H9 (cell line): ENCODE measurements at regions not wholly inside any gene's neighbourhood (a gene's known extent, or its start where the extent isn't known, plus 50 kb on each side); places are given as distances from the start of the nearest gene placed in this dataset.

Experiments
- DNase-seq: peaks from one replicate; pipeline ENCODE4 v3.0.0-alpha.2; 2017
- H2AFZ ChIP-seq: one replicate; pipeline ENCODE4 v1.6.1; 2013; ENCODE audit warnings: mild to moderate bottlenecking, low read length, control low read depth, moderate library complexity
- H2AK5ac ChIP-seq: 2 replicates; pipeline ENCODE4 v1.6.1; 2013; ENCODE audit warnings: low read length, control low read depth, mixed read lengths; ENCODE audit not compliant: insufficient read length
- H2BK120ac ChIP-seq: one replicate; pipeline ENCODE4 v1.6.1; 2013; ENCODE audit warnings: low read depth, mild to moderate bottlenecking, low read length, control low read depth, inconsistent platforms; ENCODE audit not compliant: poor library complexity, severe bottlenecking
- H2BK12ac ChIP-seq: 2 replicates; pipeline ENCODE4 v1.6.1; 2013; ENCODE audit warnings: low read length, control low read depth, mixed read lengths, low read depth; ENCODE audit not compliant: insufficient read length
- H2BK15ac ChIP-seq: 2 replicates; pipeline ENCODE4 v1.6.1; 2013; ENCODE audit warnings: low read depth, low read length, control low read depth
- H2BK20ac ChIP-seq: one replicate; pipeline ENCODE4 v1.6.1; 2013; ENCODE audit warnings: low read depth, mild to moderate bottlenecking, low read length, control low read depth, inconsistent platforms; ENCODE audit not compliant: poor library complexity, severe bottlenecking
- H2BK5ac ChIP-seq: 2 replicates; pipeline ENCODE4 v1.6.1; 2013; ENCODE audit warnings: low read length, control low read depth, mixed read lengths; ENCODE audit not compliant: insufficient read length
- H3K14ac ChIP-seq: 2 replicates; pipeline ENCODE4 v1.6.1; 2013; ENCODE audit warnings: low read length, control low read depth; ENCODE audit not compliant: insufficient read depth
- H3K18ac ChIP-seq: 2 replicates; pipeline ENCODE4 v1.6.1; 2013; ENCODE audit warnings: low read depth, mild to moderate bottlenecking, mixed read lengths, low read length, control low read depth; ENCODE audit not compliant: insufficient read length
- H3K23ac ChIP-seq: 2 replicates; pipeline ENCODE4 v1.6.1; 2013; ENCODE audit warnings: low read length, control low read depth, mixed read lengths, low read depth; ENCODE audit not compliant: insufficient read length
- H3K23me2 ChIP-seq: 2 replicates; pipeline ENCODE4 v1.6.1; 2013; ENCODE audit warnings: low read depth, mild to moderate bottlenecking, mixed read lengths, low read length, control low read depth; ENCODE audit not compliant: insufficient read length, poor library complexity, severe bottlenecking
- H3K27ac ChIP-seq: 2 replicates; pipeline ENCODE4 v1.5.1; 2013; ENCODE audit warnings: low read length, control low read depth, mixed read lengths, low read depth; ENCODE audit not compliant: insufficient read length
- H3K27me3 ChIP-seq: 2 replicates; pipeline ENCODE4 v1.6.1; 2013; ENCODE audit warnings: low read length, control low read depth, inconsistent platforms; ENCODE audit not compliant: insufficient read depth
- H3K4ac ChIP-seq: 2 replicates; pipeline ENCODE4 v1.6.1; 2013; ENCODE audit warnings: low read depth, mild to moderate bottlenecking, control low read depth, inconsistent platforms, low read length, moderate library complexity
- H3K4me1 ChIP-seq: 2 replicates; pipeline ENCODE4 v1.6.1; 2013; ENCODE audit warnings: low read length, control low read depth, inconsistent platforms; ENCODE audit not compliant: insufficient read depth
- H3K4me2 ChIP-seq: 2 replicates; pipeline ENCODE4 v1.6.1; 2013; ENCODE audit warnings: low read length, control low read depth, mixed read lengths; ENCODE audit not compliant: insufficient read length, insufficient read depth
- H3K56ac ChIP-seq: 2 replicates; pipeline ENCODE4 v1.6.1; 2013; ENCODE audit warnings: low read depth, mild to moderate bottlenecking, mixed read lengths, low read length, control low read depth; ENCODE audit not compliant: insufficient read length
- H3K79me1 ChIP-seq: 2 replicates; pipeline ENCODE4 v1.6.1; 2013; ENCODE audit warnings: low read depth, mild to moderate bottlenecking, moderate library complexity, low read length, control low read depth, inconsistent platforms; ENCODE audit not compliant: insufficient read depth, poor library complexity, severe bottlenecking
- H3K79me2 ChIP-seq: 2 replicates; pipeline ENCODE4 v1.6.1; 2013; ENCODE audit warnings: low read length, control low read depth, inconsistent platforms; ENCODE audit not compliant: insufficient read depth
- H3K9ac ChIP-seq: 2 replicates; pipeline ENCODE4 v1.6.1; 2013; ENCODE audit warnings: low read length, control low read depth, mixed read lengths; ENCODE audit not compliant: insufficient read length; ENCODE audit errors: extremely low read depth
- H3K9me3 ChIP-seq: one replicate; pipeline ENCODE4 v1.6.1; 2013; ENCODE audit warnings: low read depth, low read length, inconsistent platforms; ENCODE audit not compliant: control insufficient read depth
- H3T11ph ChIP-seq: one replicate; pipeline ENCODE4 v1.6.1; 2013; ENCODE audit warnings: mild to moderate bottlenecking, low read length, control low read depth, inconsistent platforms
- H4K20me1 ChIP-seq: one replicate; pipeline ENCODE4 v1.6.1; 2013; ENCODE audit not compliant: control insufficient read depth, insufficient read length, insufficient read depth
- H4K5ac ChIP-seq: 2 replicates; pipeline ENCODE4 v1.6.1; 2013; ENCODE audit warnings: low read depth, mild to moderate bottlenecking, mixed read lengths, low read length, control low read depth; ENCODE audit not compliant: insufficient read length
- H4K8ac ChIP-seq: replicated peaks from 2 replicates; pipeline ENCODE4 v1.6.1; 2013; ENCODE audit warnings: low read length, control low read depth, mixed read lengths, low read depth; ENCODE audit not compliant: insufficient read length
- H4K91ac ChIP-seq: 2 replicates; pipeline ENCODE4 v1.6.1; 2013; ENCODE audit warnings: low read depth, mild to moderate bottlenecking, moderate library complexity, mixed read lengths, low read length, control low read depth; ENCODE audit not compliant: insufficient read length
- H3K27ac Mint-ChIP-seq, 3 experiments: 2 replicates in 2 of 3; 3 replicates in 1 of 3; pipeline ENCODE4 v1.8.0; 2020 to 2021; ENCODE audit warnings: mixed read lengths in 3 of 3, mild to moderate bottlenecking in 1 of 3, moderate library complexity in 1 of 3
- H3K27me3 Mint-ChIP-seq: 2 replicates; pipeline ENCODE4 v1.8.0; 2021; ENCODE audit warnings: low read depth, mild to moderate bottlenecking, moderate library complexity, mixed read lengths
- H3K36me3 Mint-ChIP-seq, 3 experiments: 2 replicates in 2 of 3; 3 replicates in 1 of 3; pipeline ENCODE4 v1.8.0; 2020 to 2021; ENCODE audit warnings: low read depth in 3 of 3, mixed read lengths in 3 of 3; ENCODE audit not compliant: insufficient read depth in 1 of 3
- H3K4me1 Mint-ChIP-seq, 2 experiments: 2 replicates each; pipeline ENCODE4 v1.8.0; 2020; ENCODE audit warnings: mixed read lengths in 2 of 2
- H3K4me3 Mint-ChIP-seq, 2 experiments: 2 replicates in 1 of 2; 3 replicates in 1 of 2; pipeline ENCODE4 v1.8.0; 2020 to 2021; ENCODE audit warnings: mild to moderate bottlenecking in 2 of 2, mixed read lengths in 2 of 2, moderate library complexity in 1 of 2
- H3K9me3 Mint-ChIP-seq, 2 experiments: 2 replicates in 1 of 2; 3 replicates in 1 of 2; pipeline ENCODE4 v1.8.0; 2020; ENCODE audit warnings: mild to moderate bottlenecking in 2 of 2, mixed read lengths in 2 of 2, moderate library complexity in 1 of 2
- CTCF ChIP-seq: fragments of 200-600 bp; sonication (generic); conservative IDR thresholded peaks from 3 replicates; pipeline ENCODE4 v1.8.0; 2021; ENCODE audit warnings: antibody characterized with exemption, mild to moderate bottlenecking
- WGBS: extraction: QIAGEN DNeasy Blood & Tissue Kit; methylation state at CpG from one replicate; pipeline ENCODE4 v1.1.7; 2013; ENCODE audit warnings: missing lambda C conversion rate, low lambda C conversion rate, mixed read lengths; ENCODE audit not compliant: insufficient read length; ENCODE audit errors: extremely low coverage; 5-methylcytosine and 5-hydroxymethylcytosine counted together

- no CpG with 5 or more reads among the region's 3 CpGs for WGBS
- H2AK5ac ChIP-seq: no peak overlapping the region
- no peak overlapping the region for H4K8ac ChIP-seq
- H3K23ac ChIP-seq: no peak overlapping the region
- H3K4me1 ChIP-seq: no peaks in the 10 kb centered on the region
- H3K4me3 Mint-ChIP-seq: no peak overlapping the region
- no peaks in the 10 kb centered on the region for H4K20me1 ChIP-seq
- H3K27ac ChIP-seq: no peak overlapping the region
- H3K79me1 ChIP-seq: no peaks in the 10 kb centered on the region
- no peak overlapping the region for H2BK120ac ChIP-seq
- H3K27ac Mint-ChIP-seq: no peak overlapping the region
- H2BK5ac ChIP-seq: no peak overlapping the region
- no peak overlapping the region for H3K9ac ChIP-seq
- DNase-seq: no peak
- H3K4me2 ChIP-seq: no peak overlapping the region
- no peak overlapping the region for H3K4ac ChIP-seq
- H3K18ac ChIP-seq: no peak overlapping the region
- no peak overlapping the region for H3K14ac ChIP-seq
- no peaks in the 10 kb centered on the region for H3K27me3 ChIP-seq
- no peak overlapping the region for H4K91ac ChIP-seq
- no peaks in the 10 kb centered on the region for H3K4me1 Mint-ChIP-seq
- H3K23me2 ChIP-seq: no peaks in the 10 kb centered on the region
- H2AFZ ChIP-seq: no peak overlapping the region
- no peak for TF ChIP-seq CTCF
- no peak overlapping the region for H2BK20ac ChIP-seq
- H3K27me3 Mint-ChIP-seq: no peaks in the 10 kb centered on the region
- H4K5ac ChIP-seq: no peak overlapping the region
- H3K79me2 ChIP-seq: no peaks in the 10 kb centered on the region
- no peak overlapping the region for H2BK12ac ChIP-seq
- peaks cover under 1% of the 10 kb centered on the region for H3K9me3 ChIP-seq
- peaks cover 4 to 23% (median 14%) of the 10 kb centered on the region in 3 experiments; a peak in 6 of 7 replicates for H3K36me3 Mint-ChIP-seq
- H3K56ac ChIP-seq: no peak overlapping the region
- no peak overlapping the region for H3T11ph ChIP-seq
- H2BK15ac ChIP-seq: no peak overlapping the region
- H3K9me3 Mint-ChIP-seq: peaks cover 14 to 19% of the 10 kb centered on the region in 2 experiments
Measured at GRCh38 chr13:85462792-85463425, 336.3 kb downstream of the SLITRK6 start.
